H9 (cell line): ENCODE measurements at regions not wholly inside any gene's neighbourhood (a gene's known extent, or its start where the extent isn't known, plus 50 kb on each side); places are given as distances from the start of the nearest gene placed in this dataset.

Source experiments
- DNase-seq: peaks from one replicate; pipeline ENCODE4 v3.0.0-alpha.2; 2017
- H2AFZ ChIP-seq: one replicate; pipeline ENCODE4 v1.6.1; 2013; ENCODE audit warnings: mild to moderate bottlenecking, low read length, control low read depth, moderate library complexity
- H2AK5ac ChIP-seq: 2 replicates; pipeline ENCODE4 v1.6.1; 2013; ENCODE audit warnings: low read length, control low read depth, mixed read lengths; ENCODE audit not compliant: insufficient read length
- H2BK120ac ChIP-seq: one replicate; pipeline ENCODE4 v1.6.1; 2013; ENCODE audit warnings: low read depth, mild to moderate bottlenecking, low read length, control low read depth, inconsistent platforms; ENCODE audit not compliant: poor library complexity, severe bottlenecking
- H2BK12ac ChIP-seq: 2 replicates; pipeline ENCODE4 v1.6.1; 2013; ENCODE audit warnings: low read length, control low read depth, mixed read lengths, low read depth; ENCODE audit not compliant: insufficient read length
- H2BK15ac ChIP-seq: 2 replicates; pipeline ENCODE4 v1.6.1; 2013; ENCODE audit warnings: low read depth, low read length, control low read depth
- H2BK20ac ChIP-seq: one replicate; pipeline ENCODE4 v1.6.1; 2013; ENCODE audit warnings: low read depth, mild to moderate bottlenecking, low read length, control low read depth, inconsistent platforms; ENCODE audit not compliant: poor library complexity, severe bottlenecking
- H2BK5ac ChIP-seq: 2 replicates; pipeline ENCODE4 v1.6.1; 2013; ENCODE audit warnings: low read length, control low read depth, mixed read lengths; ENCODE audit not compliant: insufficient read length
- H3K14ac ChIP-seq: 2 replicates; pipeline ENCODE4 v1.6.1; 2013; ENCODE audit warnings: low read length, control low read depth; ENCODE audit not compliant: insufficient read depth
- H3K18ac ChIP-seq: 2 replicates; pipeline ENCODE4 v1.6.1; 2013; ENCODE audit warnings: low read depth, mild to moderate bottlenecking, mixed read lengths, low read length, control low read depth; ENCODE audit not compliant: insufficient read length
- H3K23ac ChIP-seq: 2 replicates; pipeline ENCODE4 v1.6.1; 2013; ENCODE audit warnings: low read length, control low read depth, mixed read lengths, low read depth; ENCODE audit not compliant: insufficient read length
- H3K23me2 ChIP-seq: 2 replicates; pipeline ENCODE4 v1.6.1; 2013; ENCODE audit warnings: low read depth, mild to moderate bottlenecking, mixed read lengths, low read length, control low read depth; ENCODE audit not compliant: insufficient read length, poor library complexity, severe bottlenecking
- H3K27ac ChIP-seq: 2 replicates; pipeline ENCODE4 v1.5.1; 2013; ENCODE audit warnings: low read length, control low read depth, mixed read lengths, low read depth; ENCODE audit not compliant: insufficient read length
- H3K27me3 ChIP-seq: 2 replicates; pipeline ENCODE4 v1.6.1; 2013; ENCODE audit warnings: low read length, control low read depth, inconsistent platforms; ENCODE audit not compliant: insufficient read depth
- H3K4ac ChIP-seq: 2 replicates; pipeline ENCODE4 v1.6.1; 2013; ENCODE audit warnings: low read depth, mild to moderate bottlenecking, control low read depth, inconsistent platforms, low read length, moderate library complexity
- H3K4me1 ChIP-seq: 2 replicates; pipeline ENCODE4 v1.6.1; 2013; ENCODE audit warnings: low read length, control low read depth, inconsistent platforms; ENCODE audit not compliant: insufficient read depth
- H3K4me2 ChIP-seq: 2 replicates; pipeline ENCODE4 v1.6.1; 2013; ENCODE audit warnings: low read length, control low read depth, mixed read lengths; ENCODE audit not compliant: insufficient read length, insufficient read depth
- H3K56ac ChIP-seq: 2 replicates; pipeline ENCODE4 v1.6.1; 2013; ENCODE audit warnings: low read depth, mild to moderate bottlenecking, mixed read lengths, low read length, control low read depth; ENCODE audit not compliant: insufficient read length
- H3K79me1 ChIP-seq: 2 replicates; pipeline ENCODE4 v1.6.1; 2013; ENCODE audit warnings: low read depth, mild to moderate bottlenecking, moderate library complexity, low read length, control low read depth, inconsistent platforms; ENCODE audit not compliant: insufficient read depth, poor library complexity, severe bottlenecking
- H3K79me2 ChIP-seq: 2 replicates; pipeline ENCODE4 v1.6.1; 2013; ENCODE audit warnings: low read length, control low read depth, inconsistent platforms; ENCODE audit not compliant: insufficient read depth
- H3K9ac ChIP-seq: 2 replicates; pipeline ENCODE4 v1.6.1; 2013; ENCODE audit warnings: low read length, control low read depth, mixed read lengths; ENCODE audit not compliant: insufficient read length; ENCODE audit errors: extremely low read depth
- H3K9me3 ChIP-seq: one replicate; pipeline ENCODE4 v1.6.1; 2013; ENCODE audit warnings: low read depth, low read length, inconsistent platforms; ENCODE audit not compliant: control insufficient read depth
- H3T11ph ChIP-seq: one replicate; pipeline ENCODE4 v1.6.1; 2013; ENCODE audit warnings: mild to moderate bottlenecking, low read length, control low read depth, inconsistent platforms
- H4K20me1 ChIP-seq: one replicate; pipeline ENCODE4 v1.6.1; 2013; ENCODE audit not compliant: control insufficient read depth, insufficient read length, insufficient read depth
- H4K5ac ChIP-seq: 2 replicates; pipeline ENCODE4 v1.6.1; 2013; ENCODE audit warnings: low read depth, mild to moderate bottlenecking, mixed read lengths, low read length, control low read depth; ENCODE audit not compliant: insufficient read length
- H4K8ac ChIP-seq: replicated peaks from 2 replicates; pipeline ENCODE4 v1.6.1; 2013; ENCODE audit warnings: low read length, control low read depth, mixed read lengths, low read depth; ENCODE audit not compliant: insufficient read length
- H4K91ac ChIP-seq: 2 replicates; pipeline ENCODE4 v1.6.1; 2013; ENCODE audit warnings: low read depth, mild to moderate bottlenecking, moderate library complexity, mixed read lengths, low read length, control low read depth; ENCODE audit not compliant: insufficient read length
- H3K27ac Mint-ChIP-seq, 3 experiments: 2 replicates in 2 of 3; 3 replicates in 1 of 3; pipeline ENCODE4 v1.8.0; 2020 to 2021; ENCODE audit warnings: mixed read lengths in 3 of 3, mild to moderate bottlenecking in 1 of 3, moderate library complexity in 1 of 3
- H3K27me3 Mint-ChIP-seq: 2 replicates; pipeline ENCODE4 v1.8.0; 2021; ENCODE audit warnings: low read depth, mild to moderate bottlenecking, moderate library complexity, mixed read lengths
- H3K36me3 Mint-ChIP-seq, 3 experiments: 2 replicates in 2 of 3; 3 replicates in 1 of 3; pipeline ENCODE4 v1.8.0; 2020 to 2021; ENCODE audit warnings: low read depth in 3 of 3, mixed read lengths in 3 of 3; ENCODE audit not compliant: insufficient read depth in 1 of 3
- H3K4me1 Mint-ChIP-seq, 2 experiments: 2 replicates each; pipeline ENCODE4 v1.8.0; 2020; ENCODE audit warnings: mixed read lengths in 2 of 2
- H3K4me3 Mint-ChIP-seq, 2 experiments: 2 replicates in 1 of 2; 3 replicates in 1 of 2; pipeline ENCODE4 v1.8.0; 2020 to 2021; ENCODE audit warnings: mild to moderate bottlenecking in 2 of 2, mixed read lengths in 2 of 2, moderate library complexity in 1 of 2
- H3K9me3 Mint-ChIP-seq, 2 experiments: 2 replicates in 1 of 2; 3 replicates in 1 of 2; pipeline ENCODE4 v1.8.0; 2020; ENCODE audit warnings: mild to moderate bottlenecking in 2 of 2, mixed read lengths in 2 of 2, moderate library complexity in 1 of 2
- CTCF ChIP-seq: fragments of 200-600 bp; sonication (generic); conservative IDR thresholded peaks from 3 replicates; pipeline ENCODE4 v1.8.0; 2021; ENCODE audit warnings: antibody characterized with exemption, mild to moderate bottlenecking

- Mint-ChIP-seq H3K27me3 (peaks cover 2% of the 10 kb centered on the region; the same call in 1 of the 2 replicates), H3K36me3 (no peaks in the 10 kb centered on the region), H3K4me1 (no peaks in the 10 kb centered on the region), H3K4me3 (no peak overlapping the region), H3K9me3 (no peaks in the 10 kb centered on the region), H3K27ac (no peak overlapping the region)
- Histone ChIP-seq H3K18ac (no peak overlapping the region), H3K23me2 (no peaks in the 10 kb centered on the region), H4K8ac (no peak overlapping the region), H2BK15ac (no peak overlapping the region), H3K9me3 (no peaks in the 10 kb centered on the region), H3K4me2 (no peak overlapping the region), H2AK5ac (no peak overlapping the region), H3K9ac (no peak overlapping the region), H2BK5ac (no peak overlapping the region), H3T11ph (no peak overlapping the region), H4K5ac (no peak overlapping the region), H3K79me1 (no peaks in the 10 kb centered on the region), H3K27ac (no peak overlapping the region), H2BK20ac (no peak overlapping the region), H3K4ac (no peak overlapping the region), H3K56ac (no peak overlapping the region), H3K27me3 (no peaks in the 10 kb centered on the region), H3K4me1 (no peaks in the 10 kb centered on the region), H2AFZ (no peak overlapping the region), H2BK120ac (no peak overlapping the region), H3K23ac (no peak overlapping the region), H2BK12ac (no peak overlapping the region), H4K20me1 (no peaks in the 10 kb centered on the region), H3K14ac (no peak overlapping the region), H4K91ac (no peak overlapping the region), H3K79me2 (no peaks in the 10 kb centered on the region)
- no peak for TF ChIP-seq CTCF
- DNase-seq: no peak
These were observed 103.7 kb upstream of the EEA1 start for GRCh38 chr12:93032758-93033157.
